AG20443 (cell line): ENCODE measurements at regions not wholly inside any gene's neighbourhood (a gene's known extent, or its start where the extent isn't known, plus 50 kb on each side); places are given as distances from the start of the nearest gene placed in this dataset.

ENCODE experiments used
- DNase-seq: peaks from one replicate; pipeline ENCODE4 v3.0.0; 2012; ENCODE audit warnings: low spot score, mixed read lengths

- DNase-seq, result no peak
Observed at GRCh38 chr4:123455360-123455759, 58.8 kb downstream of the SPRY1 start.

- no peak for DNase-seq
Observed at GRCh38 chr4:123462007-123462406, 65.4 kb downstream of the SPRY1 start.

- DNase-seq, result no peak
Observed at GRCh38 chr4:123463869-123464268, 67.3 kb downstream of the SPRY1 start.

- no peak for DNase-seq
Observed at GRCh38 chr4:123465416-123465815, 68.8 kb downstream of the SPRY1 start.

- no peak for DNase-seq
Observed at GRCh38 chr4:123466080-123466785, 69.6 kb downstream of the SPRY1 start.

- DNase-seq, result no peak
Observed at GRCh38 chr4:123468479-123469031, 72.0 kb downstream of the SPRY1 start.

GRCh38 chr4:123469245-123469644 lies 72.7 kb downstream of the SPRY1 start:
- no peak for DNase-seq

GRCh38 chr4:123469696-123470095 lies 73.1 kb downstream of the SPRY1 start:
- no peak for DNase-seq

- no peak for DNase-seq
Observed at GRCh38 chr4:123470640-123471039, 74.0 kb downstream of the SPRY1 start.

- no peak for DNase-seq
Observed at GRCh38 chr4:123471655-123472369, 75.2 kb downstream of the SPRY1 start.

- DNase-seq, result no peak
Observed at GRCh38 chr4:123474817-123475216, 78.2 kb downstream of the SPRY1 start.

- DNase-seq, result no peak
Observed at GRCh38 chr4:123476089-123476488, 79.5 kb downstream of the SPRY1 start.

- DNase-seq, result peak; percentile 51
Observed at GRCh38 chr4:123477711-123478209, 81.2 kb downstream of the SPRY1 start.

GRCh38 chr4:123478859-123479345 lies 82.3 kb downstream of the SPRY1 start:
- peak; percentile 30 for DNase-seq

GRCh38 chr4:123479944-123480343 lies 83.3 kb downstream of the SPRY1 start:
- no peak for DNase-seq

- DNase-seq, result peak; percentile 50
Observed at GRCh38 chr4:123480706-123481418, 84.3 kb downstream of the SPRY1 start.

- DNase-seq, result no peak
Observed at GRCh38 chr4:123481717-123482116, 85.1 kb downstream of the SPRY1 start.

GRCh38 chr4:123484291-123484926 lies 87.8 kb downstream of the SPRY1 start:
- no peak for DNase-seq

- no peak for DNase-seq
Observed at GRCh38 chr4:123485601-123486000, 89.0 kb downstream of the SPRY1 start.

GRCh38 chr4:123488916-123489315 lies 92.3 kb downstream of the SPRY1 start:
- DNase-seq, result peak; percentile 41

- no peak for DNase-seq
Observed at GRCh38 chr4:123495530-123495929, 98.9 kb downstream of the SPRY1 start.

- no peak for DNase-seq
Observed at GRCh38 chr4:123496421-123496820, 99.8 kb downstream of the SPRY1 start.
